GM23248 (cell line): ENCODE measurements at regions not wholly inside any gene's neighbourhood (a gene's known extent, or its start where the extent isn't known, plus 50 kb on each side); places are given as distances from the start of the nearest gene placed in this dataset.
"Not testable (repeated sequence)": the region's sequence is repeated elsewhere in the genome, so short reads cannot be mapped to it uniquely, and the experiment has no call there.

Experiments
- DNase-seq: peaks from one replicate; pipeline ENCODE4 v3.0.0-alpha.2; 2015
- H2AFZ ChIP-seq: fragments of 200-600 bp; sonication (generic); 2 replicates; pipeline ENCODE4 v1.6.1; 2016; ENCODE audit warnings: antibody characterized with exemption
- H3F3A ChIP-seq: fragments of 200-600 bp; sonication (generic); 2 replicates; pipeline ENCODE4 v1.6.1; 2016; ENCODE audit warnings: mild to moderate bottlenecking, antibody characterized with exemption, mixed run types; ENCODE audit not compliant: insufficient read depth
- H3K27ac ChIP-seq: fragments of 200-600 bp; sonication (generic); 2 replicates; pipeline ENCODE4 v1.5.1; 2016; ENCODE audit warnings: mild to moderate bottlenecking
- H3K27me3 ChIP-seq: fragments of 200-600 bp; sonication (generic); replicated peaks from 2 replicates; pipeline ENCODE4 v1.6.1; 2016; ENCODE audit warnings: mild to moderate bottlenecking; ENCODE audit not compliant: insufficient read depth
- H3K36me3 ChIP-seq: fragments of 200-600 bp; sonication (generic); 2 replicates; pipeline ENCODE4 v1.6.1; 2016; ENCODE audit warnings: low read depth, mild to moderate bottlenecking
- H3K4me1 ChIP-seq: fragments of 200-600 bp; sonication (generic); 2 replicates; pipeline ENCODE4 v1.6.1; 2016; ENCODE audit warnings: mild to moderate bottlenecking; ENCODE audit not compliant: insufficient read depth
- H3K4me2 ChIP-seq: fragments of 200-600 bp; sonication (generic); one replicate; pipeline ENCODE4 v1.6.1; 2016; ENCODE audit warnings: mild to moderate bottlenecking; ENCODE audit not compliant: unreplicated experiment
- H3K4me3 ChIP-seq: fragments of 200-600 bp; sonication (generic); 2 replicates; pipeline ENCODE4 v1.5.1; 2016; ENCODE audit warnings: mild to moderate bottlenecking
- H3K79me2 ChIP-seq: fragments of 200-600 bp; sonication (generic); 2 replicates; pipeline ENCODE4 v1.6.1; 2016; ENCODE audit warnings: mild to moderate bottlenecking; ENCODE audit not compliant: insufficient read depth
- H3K9ac ChIP-seq: fragments of 200-600 bp; sonication (generic); 2 replicates; pipeline ENCODE4 v1.6.1; 2016; ENCODE audit warnings: mild to moderate bottlenecking
- H3K9me2 ChIP-seq: fragments of 200-600 bp; sonication (generic); 2 replicates; pipeline ENCODE4 v1.6.1; 2016; ENCODE audit warnings: mixed run types, mild to moderate bottlenecking, moderate library complexity; ENCODE audit not compliant: insufficient read depth
- H3K9me3 ChIP-seq: fragments of 200-600 bp; sonication (generic); one replicate; pipeline ENCODE4 v1.6.1; 2017; ENCODE audit warnings: low read depth
- H4K20me1 ChIP-seq: fragments of 200-600 bp; sonication (generic); 2 replicates; pipeline ENCODE4 v1.6.0; 2016; ENCODE audit not compliant: insufficient read depth
- WGBS, 2 experiments: methylation state at CpG; one replicate each; pipeline ENCODE4 v1.1.6; 2015 to 2017; ENCODE audit warnings: low lambda C conversion rate in 2 of 2, low coverage in 1 of 2; ENCODE audit errors: missing lambda C conversion rate in 2 of 2; 5-methylcytosine and 5-hydroxymethylcytosine counted together
- in situ Hi-C: fragments of 300-500 bp; cut with MboI; formaldehyde crosslinking; loops from 2 replicates; pipeline ENCODE4 v1.15.0; 2020

DNA sequence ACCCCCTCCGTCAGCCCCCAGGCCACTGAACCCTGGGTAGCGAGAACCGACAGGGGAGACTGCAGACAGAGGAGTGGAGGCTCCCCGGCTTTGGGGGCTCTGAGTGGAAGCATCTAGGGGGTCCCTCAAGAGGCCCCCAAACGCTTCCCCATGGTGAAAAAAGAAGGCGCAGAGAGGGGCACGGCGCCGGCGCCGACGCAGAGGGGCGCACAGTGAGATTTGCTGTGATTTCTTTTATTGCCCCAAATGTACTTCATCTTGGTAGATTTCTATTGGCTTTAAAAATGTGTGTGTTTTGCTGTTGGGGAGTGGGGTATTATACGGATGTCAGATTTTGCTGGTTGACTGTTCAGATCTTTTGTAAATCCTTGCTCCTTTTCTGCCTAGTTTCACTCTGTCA is 392.9 kb downstream of the GOLGA6L6 start:
- H2AFZ ChIP-seq, H3K9ac ChIP-seq, H3K27me3 ChIP-seq, H3K4me3 ChIP-seq, H3K9me3 ChIP-seq, H3K79me2 ChIP-seq, H4K20me1 ChIP-seq, H3F3A ChIP-seq, in situ Hi-C loops, H3K4me2 ChIP-seq, H3K4me1 ChIP-seq, H3K27ac ChIP-seq, H3K36me3 ChIP-seq, DNase-seq, H3K9me2 ChIP-seq: not testable (repeated sequence)
- WGBS, 2 experiments, result 61 to 71% methylated on average over 6 to 10 of the region's 14 CpGs

DNA sequence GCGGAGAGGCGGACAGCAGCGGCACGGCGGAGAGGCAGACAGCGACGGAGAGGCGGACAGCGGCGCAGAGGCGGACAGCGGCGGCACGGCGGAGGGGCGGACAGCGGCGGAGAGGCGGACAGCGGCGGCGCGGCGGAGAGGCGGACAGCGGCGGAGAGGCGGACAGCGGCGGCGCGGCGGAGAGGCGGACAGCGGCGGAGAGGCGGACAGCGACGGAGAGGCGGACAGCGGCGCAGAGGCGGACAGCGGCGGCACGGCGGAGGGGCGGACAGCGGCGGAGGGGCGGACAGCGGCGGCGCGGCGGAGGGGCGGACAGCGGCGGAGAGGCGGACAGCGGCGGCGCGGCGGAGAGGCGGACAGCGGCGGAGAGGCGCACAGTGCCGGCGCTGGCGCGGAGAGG is 393.6 kb downstream of the GOLGA6L6 start:
- H4K20me1 ChIP-seq, H3K79me2 ChIP-seq, in situ Hi-C loops, H3K9me3 ChIP-seq, H3K9me2 ChIP-seq, H3K4me1 ChIP-seq, H3K4me2 ChIP-seq, H3K27ac ChIP-seq, H3K9ac ChIP-seq, H3K4me3 ChIP-seq, DNase-seq, H2AFZ ChIP-seq, H3K27me3 ChIP-seq, H3F3A ChIP-seq, H3K36me3 ChIP-seq: not testable (repeated sequence)
- 89% methylated on average over 63 of the region's 73 CpGs; no CpG with 5 or more reads in 1 of the 2 experiments for WGBS, 2 experiments

DNA sequence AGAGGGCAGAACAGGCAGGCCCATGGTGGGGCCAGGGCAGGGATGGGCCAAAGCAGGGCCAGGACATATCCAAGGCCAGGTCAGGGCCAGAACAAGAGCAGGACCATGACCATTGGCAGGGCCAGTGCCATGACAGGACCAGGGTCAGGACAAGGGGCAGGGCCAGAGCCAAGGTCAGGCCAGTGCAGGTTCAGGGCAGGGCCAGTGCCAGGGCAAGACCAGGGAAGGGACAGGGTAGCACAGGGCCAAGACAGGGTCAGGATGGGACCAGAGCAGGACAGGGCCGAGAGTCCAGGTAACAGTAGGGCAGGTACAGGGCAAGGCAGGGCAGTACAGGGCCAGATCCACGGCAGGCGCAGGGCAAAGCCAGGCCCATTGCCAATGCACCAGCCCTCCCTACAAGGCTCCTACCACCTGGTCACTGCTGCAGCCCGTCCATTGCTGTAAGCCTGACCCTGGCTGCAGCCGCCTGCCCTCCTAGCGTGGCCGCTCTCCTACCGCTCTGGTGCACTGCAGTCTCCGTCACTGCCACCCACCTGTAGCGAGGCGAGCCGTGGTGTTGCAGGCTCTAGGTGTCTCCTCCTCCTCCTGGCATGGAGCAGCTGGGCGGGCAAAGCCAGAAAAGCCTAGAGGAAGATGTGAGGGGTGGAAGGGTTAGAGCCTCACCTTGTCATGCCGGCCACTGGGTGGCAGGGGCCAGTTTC is 397.1 kb downstream of the GOLGA6L6 start:
- WGBS, 2 experiments, result no CpG with 5 or more reads among the region's 14 CpGs
- H3F3A ChIP-seq, H3K27me3 ChIP-seq, H3K4me2 ChIP-seq, H3K4me3 ChIP-seq, H4K20me1 ChIP-seq, H3K9me3 ChIP-seq, H2AFZ ChIP-seq, DNase-seq, H3K9ac ChIP-seq, H3K4me1 ChIP-seq, H3K27ac ChIP-seq, H3K9me2 ChIP-seq, in situ Hi-C loops, H3K79me2 ChIP-seq, H3K36me3 ChIP-seq: not testable (repeated sequence)

DNA sequence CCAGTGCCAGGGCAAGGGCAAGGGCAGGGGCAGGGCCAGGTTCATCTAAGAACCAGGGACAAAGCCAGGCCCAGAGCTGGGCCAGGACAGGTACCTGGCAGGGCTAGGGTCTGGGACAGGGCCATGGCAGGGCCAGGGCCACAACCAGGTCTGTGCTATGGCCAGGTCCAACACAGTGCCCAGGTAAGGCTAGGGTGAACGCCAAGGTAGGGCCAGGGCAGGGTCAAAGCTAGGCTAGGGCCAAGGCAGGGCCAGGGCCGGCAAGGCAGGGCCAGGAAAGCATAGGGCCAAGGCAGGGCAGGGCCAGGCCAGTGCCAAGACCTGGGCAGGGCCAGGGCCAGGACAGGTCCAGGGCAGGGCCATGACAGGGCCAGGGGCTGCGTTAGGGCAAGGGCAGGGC is 398.7 kb downstream of the GOLGA6L6 start:
- H3F3A ChIP-seq, H3K27ac ChIP-seq, H3K79me2 ChIP-seq, H3K4me3 ChIP-seq, DNase-seq, H3K4me1 ChIP-seq, H4K20me1 ChIP-seq, H3K9ac ChIP-seq, H3K9me2 ChIP-seq, H3K36me3 ChIP-seq, H3K4me2 ChIP-seq, H3K27me3 ChIP-seq, H3K9me3 ChIP-seq, in situ Hi-C loops, H2AFZ ChIP-seq: not testable (repeated sequence)
- WGBS, 2 experiments, result 23% methylated on average over 2 of the region's 3 CpGs; no CpG with 5 or more reads in 1 of the 2 experiments

DNA sequence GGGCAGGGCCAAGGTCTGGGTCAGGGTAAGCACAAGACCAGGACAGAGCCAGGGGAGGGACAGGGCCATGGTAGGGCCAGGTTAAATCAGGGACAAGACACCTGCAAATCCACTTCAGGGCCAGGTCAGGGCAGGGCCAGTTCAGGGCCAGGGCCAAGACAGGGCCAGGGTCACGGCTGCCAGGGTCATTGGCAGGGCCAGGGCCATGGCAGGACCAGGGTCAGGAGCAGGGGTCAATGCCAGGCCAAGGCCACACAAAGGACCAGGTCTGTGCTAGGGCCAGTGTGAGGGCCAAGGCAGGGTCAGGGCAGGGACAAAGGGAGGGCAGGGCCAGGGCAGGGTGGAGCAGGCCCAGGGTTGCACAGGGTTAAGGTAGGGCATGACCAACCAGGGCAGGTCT is 399.2 kb downstream of the GOLGA6L6 start:
- in situ Hi-C loops, H3F3A ChIP-seq, H3K4me3 ChIP-seq, H3K9me2 ChIP-seq, H3K27ac ChIP-seq, H3K9me3 ChIP-seq, H3K4me1 ChIP-seq, H3K9ac ChIP-seq, DNase-seq, H3K4me2 ChIP-seq, H3K27me3 ChIP-seq, H3K79me2 ChIP-seq, H2AFZ ChIP-seq, H3K36me3 ChIP-seq, H4K20me1 ChIP-seq: not testable (repeated sequence)
- no CpG with 5 or more reads among the region's 1 CpG for WGBS, 2 experiments

DNA sequence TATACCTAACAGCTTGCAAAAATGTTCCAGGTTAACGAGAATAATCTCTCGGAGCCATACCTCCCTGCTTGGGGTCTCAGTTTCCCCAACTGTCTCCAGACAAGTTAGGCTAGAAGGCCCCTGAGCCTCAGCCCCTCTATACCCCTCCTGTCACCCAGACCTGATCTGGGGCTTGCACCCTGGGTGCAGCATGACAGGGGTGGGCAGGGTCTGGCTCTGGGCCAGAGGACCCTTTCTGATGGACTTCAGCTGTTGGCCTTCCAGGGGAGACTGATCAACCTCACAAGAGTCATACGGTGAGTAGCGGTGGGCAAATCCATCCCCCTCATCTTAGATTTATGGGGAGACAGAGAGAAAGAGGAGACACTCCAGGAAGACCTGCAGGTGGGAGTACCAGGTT is 416.9 kb downstream of the GOLGA6L6 start:
- H2AFZ ChIP-seq, H3K27me3 ChIP-seq, H4K20me1 ChIP-seq, in situ Hi-C loops, DNase-seq, H3K36me3 ChIP-seq, H3K4me3 ChIP-seq, H3K9me2 ChIP-seq, H3K79me2 ChIP-seq, H3K4me2 ChIP-seq, H3K9me3 ChIP-seq, H3K27ac ChIP-seq, H3K9ac ChIP-seq, H3K4me1 ChIP-seq, H3F3A ChIP-seq: not testable (repeated sequence)
- 7 to 17% methylated on average over 2 of the region's 4 CpGs for WGBS, 2 experiments
